Neural progenitor cell (in vitro differentiated cells): ENCODE measurements at regions not wholly inside any gene's neighbourhood (a gene's known extent, or its start where the extent isn't known, plus 50 kb on each side); places are given as distances from the start of the nearest gene placed in this dataset.
A peak's percentile ranks its signal among the peaks of the same experiment; 100 is the strongest.

Source experiments
- DNase-seq: peaks from one replicate; pipeline ENCODE4 v3.0.0-alpha.2; 2016; ENCODE audit warnings: low spot score
- H2AFZ ChIP-seq: fragments of 200-600 bp; sonication (generic); replicated peaks from 2 replicates; pipeline ENCODE4 v1.6.1; 2016; ENCODE audit warnings: antibody characterized with exemption
- H3F3A ChIP-seq: fragments of 200-600 bp; sonication (generic); 2 replicates; pipeline ENCODE4 v1.6.1; 2016; ENCODE audit warnings: antibody characterized with exemption, low read depth
- H3K27ac ChIP-seq: fragments of 200-600 bp; sonication (generic); 2 replicates; pipeline ENCODE4 v1.5.1; 2016; ENCODE audit warnings: mild to moderate bottlenecking
- H3K27me3 ChIP-seq: fragments of 200-600 bp; sonication (generic); 2 replicates; pipeline ENCODE4 v1.6.1; 2016; ENCODE audit warnings: mild to moderate bottlenecking, moderate library complexity
- H3K36me3 ChIP-seq: fragments of 200-600 bp; sonication (generic); 2 replicates; pipeline ENCODE4 v1.5.1; 2016
- H3K4me1 ChIP-seq: fragments of 200-600 bp; sonication (generic); 2 replicates; pipeline ENCODE4 v1.6.1; 2016; ENCODE audit warnings: mixed run types
- H3K4me2 ChIP-seq: fragments of 200-600 bp; sonication (generic); 2 replicates; pipeline ENCODE4 v1.6.1; 2016
- H3K4me3 ChIP-seq: fragments of 200-600 bp; sonication (generic); 2 replicates; pipeline ENCODE4 v1.5.1; 2016
- H3K79me2 ChIP-seq: fragments of 200-600 bp; sonication (generic); 2 replicates; pipeline ENCODE4 v1.6.1; 2016; ENCODE audit warnings: low read depth
- H3K9ac ChIP-seq: fragments of 200-600 bp; sonication (generic); 2 replicates; pipeline ENCODE4 v1.6.1; 2016
- H3K9me3 ChIP-seq: fragments of 200-600 bp; sonication (generic); 2 replicates; pipeline ENCODE4 v1.5.1; 2016; ENCODE audit warnings: low read depth
- H4K20me1 ChIP-seq: fragments of 200-600 bp; sonication (generic); 2 replicates; pipeline ENCODE4 v1.6.1; 2016; ENCODE audit warnings: low read depth
- H3K27ac Mint-ChIP-seq: 3 replicates; pipeline ENCODE4 v1.8.0; 2021; ENCODE audit warnings: mixed read lengths
- H3K27me3 Mint-ChIP-seq: 2 replicates; pipeline ENCODE4 v1.8.0; 2022; ENCODE audit warnings: low read depth, mild to moderate bottlenecking, inconsistent platforms, moderate library complexity, mixed read lengths; ENCODE audit not compliant: insufficient read depth
- H3K36me3 Mint-ChIP-seq: 3 replicates; pipeline ENCODE4 v1.8.0; 2021; ENCODE audit warnings: mixed read lengths
- H3K4me1 Mint-ChIP-seq: 3 replicates; pipeline ENCODE4 v1.8.0; 2021; ENCODE audit warnings: mixed read lengths
- H3K4me3 Mint-ChIP-seq: 3 replicates; pipeline ENCODE4 v1.8.0; 2021; ENCODE audit warnings: mild to moderate bottlenecking, moderate library complexity, mixed read lengths
- H3K9me3 Mint-ChIP-seq: 3 replicates; pipeline ENCODE4 v1.8.0; 2020; ENCODE audit warnings: mixed read lengths
- EZH2 ChIP-seq: fragments of 200-600 bp; sonication (generic); IDR thresholded peaks from 2 replicates; pipeline ENCODE4 v1.6.1; 2017; ENCODE audit warnings: antibody characterized with exemption, mild to moderate bottlenecking, moderate library complexity
- EZH2phosphoT487 ChIP-seq: fragments of 200-600 bp; sonication (generic); IDR thresholded peaks from 2 replicates; pipeline ENCODE4 v1.6.1; 2017; ENCODE audit warnings: antibody characterized with exemption
- TF ChIP-seq, protein P1 (sequence below): fragments of 200-600 bp; sonication (generic); IDR thresholded peaks from 2 replicates; pipeline ENCODE4 v1.5.1; 2017; ENCODE audit warnings: antibody characterized with exemption, mild to moderate bottlenecking

DNA sequence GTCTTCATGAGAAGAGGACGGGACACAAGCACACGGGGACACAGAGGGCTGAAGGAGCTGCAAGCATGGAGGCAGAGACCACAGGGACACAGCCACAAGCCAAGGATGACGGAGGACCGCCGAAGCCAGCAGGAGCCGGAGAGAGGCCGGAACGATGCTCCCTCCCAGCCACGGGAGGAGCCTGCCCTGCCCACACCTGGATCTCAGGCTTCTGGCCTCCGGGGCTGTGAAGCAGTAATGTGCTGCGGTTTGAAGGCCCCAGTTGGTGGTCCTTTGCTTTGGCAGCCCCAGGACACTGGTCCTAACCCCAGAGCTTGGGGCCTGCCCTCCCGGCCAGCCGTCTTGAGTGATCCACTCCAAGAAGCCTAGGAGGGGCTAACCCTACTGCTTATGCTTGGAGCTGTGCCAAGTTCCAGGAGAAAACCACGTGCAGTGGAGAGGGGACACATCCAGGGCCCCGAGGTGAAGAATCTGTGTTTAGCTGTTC lies 85.9 kb downstream of the HMX1 start:
- H3K9me3 ChIP-seq: no peaks in the 10 kb centered on the region
- H3K27me3 Mint-ChIP-seq: peaks cover 8% of the 10 kb centered on the region

GRCh38 chr4:8783736-8784135 lies 87.9 kb downstream of the HMX1 start:
- no peaks in the 10 kb centered on the region for H3K9me3 Mint-ChIP-seq
- TF ChIP-seq, protein P1, sequence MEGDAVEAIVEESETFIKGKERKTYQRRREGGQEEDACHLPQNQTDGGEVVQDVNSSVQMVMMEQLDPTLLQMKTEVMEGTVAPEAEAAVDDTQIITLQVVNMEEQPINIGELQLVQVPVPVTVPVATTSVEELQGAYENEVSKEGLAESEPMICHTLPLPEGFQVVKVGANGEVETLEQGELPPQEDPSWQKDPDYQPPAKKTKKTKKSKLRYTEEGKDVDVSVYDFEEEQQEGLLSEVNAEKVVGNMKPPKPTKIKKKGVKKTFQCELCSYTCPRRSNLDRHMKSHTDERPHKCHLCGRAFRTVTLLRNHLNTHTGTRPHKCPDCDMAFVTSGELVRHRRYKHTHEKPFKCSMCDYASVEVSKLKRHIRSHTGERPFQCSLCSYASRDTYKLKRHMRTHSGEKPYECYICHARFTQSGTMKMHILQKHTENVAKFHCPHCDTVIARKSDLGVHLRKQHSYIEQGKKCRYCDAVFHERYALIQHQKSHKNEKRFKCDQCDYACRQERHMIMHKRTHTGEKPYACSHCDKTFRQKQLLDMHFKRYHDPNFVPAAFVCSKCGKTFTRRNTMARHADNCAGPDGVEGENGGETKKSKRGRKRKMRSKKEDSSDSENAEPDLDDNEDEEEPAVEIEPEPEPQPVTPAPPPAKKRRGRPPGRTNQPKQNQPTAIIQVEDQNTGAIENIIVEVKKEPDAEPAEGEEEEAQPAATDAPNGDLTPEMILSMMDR: no peak
- TF ChIP-seq EZH2phosphoT487 (no peak), EZH2 (no peak)
- no peaks in the 10 kb centered on the region for H3K36me3 Mint-ChIP-seq
- H3K27ac ChIP-seq: no peak overlapping the region
- H3K9ac ChIP-seq: no peak overlapping the region
- peaks cover 8% of the 10 kb centered on the region for H3K27me3 Mint-ChIP-seq
- H3K79me2 ChIP-seq: no peaks in the 10 kb centered on the region
- no peak for DNase-seq
- no peaks in the 10 kb centered on the region for H3K4me1 Mint-ChIP-seq
- no peaks in the 10 kb centered on the region for H3K4me1 ChIP-seq
- no peak overlapping the region for H3K4me2 ChIP-seq
- H3K9me3 ChIP-seq: no peaks in the 10 kb centered on the region
- no peak overlapping the region for H2AFZ ChIP-seq
- H3K4me3 Mint-ChIP-seq: no peak overlapping the region
- H3K27ac Mint-ChIP-seq: no peak overlapping the region
- H3F3A ChIP-seq: no peaks in the 10 kb centered on the region
- no peak overlapping the region for H3K4me3 ChIP-seq
- no peaks in the 10 kb centered on the region for H3K36me3 ChIP-seq
- H3K27me3 ChIP-seq: no peaks in the 10 kb centered on the region
- H4K20me1 ChIP-seq: no peaks in the 10 kb centered on the region

More for the DNA sequence above, 85.9 kb downstream of the HMX1 start:
- Histone ChIP-seq H3K4me1 (no peaks in the 10 kb centered on the region), H3K27me3 (no peaks in the 10 kb centered on the region), H3K36me3 (no peaks in the 10 kb centered on the region), H3K79me2 (no peaks in the 10 kb centered on the region), H4K20me1 (no peaks in the 10 kb centered on the region), H3F3A (no peaks in the 10 kb centered on the region), H3K4me2 (no peak overlapping the region), H3K4me3 (no peak overlapping the region), H2AFZ (no peak overlapping the region), H3K9ac (no peak overlapping the region), H3K27ac (no peak overlapping the region)
- no peak for DNase-seq
- Mint-ChIP-seq H3K27ac (no peak overlapping the region), H3K4me1 (no peaks in the 10 kb centered on the region), H3K36me3 (no peaks in the 10 kb centered on the region), H3K9me3 (no peaks in the 10 kb centered on the region), H3K4me3 (no peak overlapping the region)
- TF ChIP-seq EZH2phosphoT487 (no peak), EZH2 (no peak)
- TF ChIP-seq, protein P1: no peak

- Histone ChIP-seq H3K9me3 (no peaks in the 10 kb centered on the region), H3K27me3 (no peaks in the 10 kb centered on the region), H3K36me3 (no peaks in the 10 kb centered on the region), H3K4me3 (no peak overlapping the region), H3K4me2 (no peak overlapping the region), H3K27ac (no peak overlapping the region), H2AFZ (no peak overlapping the region), H3F3A (no peaks in the 10 kb centered on the region), H3K4me1 (no peaks in the 10 kb centered on the region), H3K9ac (no peak overlapping the region), H3K79me2 (no peaks in the 10 kb centered on the region), H4K20me1 (no peaks in the 10 kb centered on the region)
- Mint-ChIP-seq H3K27me3 (peaks cover 8% of the 10 kb centered on the region), H3K27ac (no peak overlapping the region), H3K36me3 (no peaks in the 10 kb centered on the region), H3K4me3 (peak overlapping the region; percentile 27), H3K4me1 (no peaks in the 10 kb centered on the region), H3K9me3 (no peaks in the 10 kb centered on the region)
- DNase-seq: no peak
- TF ChIP-seq EZH2phosphoT487 (no peak), EZH2 (no peak)
- TF ChIP-seq, protein P1: no peak
These were observed 89.5 kb downstream of the HMX1 start for GRCh38 chr4:8782135-8782534.
